GM23338 (cell line): ENCODE measurements at regions not wholly inside any gene's neighbourhood (a gene's known extent, or its start where the extent isn't known, plus 50 kb on each side); places are given as distances from the start of the nearest gene placed in this dataset.
A peak's percentile ranks its signal among the peaks of the same experiment; 100 is the strongest.

Source experiments
- ATAC-seq: fragments of 200-7000 bp; cut with Tn5 transposase; 3 replicates; pipeline ENCODE4 v1.9.1; 2020
- DNase-seq: peaks from one replicate; pipeline ENCODE4 v3.0.0-alpha.2; 2015; ENCODE audit warnings: low spot score
- H2AFZ ChIP-seq: fragments of 200-600 bp; sonication (generic); 2 replicates; pipeline ENCODE4 v1.8.0; 2016; ENCODE audit warnings: antibody characterized with exemption, mild to moderate bottlenecking, moderate library complexity
- H3F3A ChIP-seq: fragments of 200-600 bp; sonication (generic); replicated peaks from 2 replicates; pipeline ENCODE4 v1.8.0; 2017; ENCODE audit warnings: antibody characterized with exemption, mixed run types, low read depth
- H3K27ac ChIP-seq: fragments of 200-600 bp; sonication (generic); 2 replicates; pipeline ENCODE4 v1.6.1; 2016; ENCODE audit warnings: low read depth
- H3K27me3 ChIP-seq: fragments of 200-600 bp; sonication (generic); 2 replicates; pipeline ENCODE4 v1.8.0; 2016; ENCODE audit warnings: mild to moderate bottlenecking, mixed run types, moderate library complexity; ENCODE audit not compliant: insufficient read depth
- H3K36me3 ChIP-seq: fragments of 200-600 bp; sonication (generic); 2 replicates; pipeline ENCODE4 v1.8.0; 2016; ENCODE audit warnings: mild to moderate bottlenecking; ENCODE audit not compliant: insufficient read depth
- H3K4me1 ChIP-seq: fragments of 200-600 bp; sonication (generic); 2 replicates; pipeline ENCODE4 v1.8.0; 2016; ENCODE audit warnings: mild to moderate bottlenecking, moderate library complexity; ENCODE audit not compliant: insufficient read depth
- H3K4me2 ChIP-seq: fragments of 200-600 bp; sonication (generic); 2 replicates; pipeline ENCODE4 v1.7.1; 2017; ENCODE audit warnings: mixed run types
- H3K4me3 ChIP-seq: fragments of 200-600 bp; sonication (generic); 2 replicates; pipeline ENCODE4 v1.6.1; 2016; ENCODE audit warnings: mixed run types
- H3K79me2 ChIP-seq: fragments of 200-600 bp; sonication (generic); replicated peaks from 2 replicates; pipeline ENCODE4 v1.8.0; 2017; ENCODE audit warnings: mild to moderate bottlenecking; ENCODE audit not compliant: insufficient read depth
- H3K9me2 ChIP-seq: fragments of 200-600 bp; sonication (generic); 2 replicates; pipeline ENCODE4 v1.8.0; 2017; ENCODE audit not compliant: insufficient read depth
- H4K20me1 ChIP-seq: fragments of 200-600 bp; sonication (generic); replicated peaks from 2 replicates; pipeline ENCODE4 v1.8.0; 2017; ENCODE audit warnings: mild to moderate bottlenecking; ENCODE audit not compliant: insufficient read depth
- H3K27ac Mint-ChIP-seq: 2 replicates; pipeline ENCODE4 v1.8.0; 2020; ENCODE audit warnings: inconsistent platforms, mild to moderate bottlenecking, moderate library complexity, mixed read lengths
- H3K27me3 Mint-ChIP-seq: 3 replicates; pipeline ENCODE4 v1.8.0; 2022; ENCODE audit warnings: low read depth, mild to moderate bottlenecking, moderate library complexity, mixed read lengths, inconsistent platforms; ENCODE audit not compliant: insufficient read depth, poor library complexity
- H3K36me3 Mint-ChIP-seq: 3 replicates; pipeline ENCODE4 v1.8.0; 2021; ENCODE audit warnings: low read depth, mild to moderate bottlenecking, inconsistent platforms, moderate library complexity, mixed read lengths
- H3K4me1 Mint-ChIP-seq: 3 replicates; pipeline ENCODE4 v1.8.0; 2020; ENCODE audit warnings: mild to moderate bottlenecking, inconsistent platforms, mixed read lengths
- H3K4me3 Mint-ChIP-seq: 3 replicates; pipeline ENCODE4 v1.8.0; 2021; ENCODE audit warnings: moderate library complexity, mild to moderate bottlenecking, inconsistent platforms, mixed read lengths
- H3K9me3 Mint-ChIP-seq: 3 replicates; pipeline ENCODE4 v1.8.0; 2020; ENCODE audit warnings: moderate library complexity, mild to moderate bottlenecking, inconsistent platforms, mixed read lengths
- CREB1 ChIP-seq: fragments of 250-450 bp; sonication (Bioruptor Pico); IDR thresholded peaks from 2 replicates; pipeline ENCODE4 v1.5.0; 2020; ENCODE audit warnings: low read depth, mild to moderate bottlenecking, moderate library complexity
- EZH2 ChIP-seq: fragments of 200-600 bp; sonication (generic); IDR thresholded peaks from one replicate; pipeline ENCODE4 v1.8.0; 2017; ENCODE audit warnings: antibody characterized with exemption, mild to moderate bottlenecking, low read depth; ENCODE audit not compliant: unreplicated experiment
- JUNB ChIP-seq: IDR thresholded peaks from one replicate; pipeline ENCODE4 v1.6.1; 2016; ENCODE audit warnings: antibody characterized with exemption; ENCODE audit not compliant: unreplicated experiment
- POLR2AphosphoS5 ChIP-seq: IDR thresholded peaks from 2 replicates; pipeline ENCODE4 v1.6.1; 2016; ENCODE audit warnings: antibody characterized with exemption, low read depth
- REST ChIP-seq: IDR thresholded peaks from one replicate; pipeline ENCODE4 v1.6.1; 2018; ENCODE audit warnings: antibody characterized with exemption; ENCODE audit not compliant: unreplicated experiment
- STAT1 ChIP-seq: IDR thresholded peaks from one replicate; pipeline ENCODE4 v1.6.1; 2016; ENCODE audit warnings: antibody characterized with exemption; ENCODE audit not compliant: unreplicated experiment
- ZNF462 ChIP-seq: fragments of 250-450 bp; sonication (Bioruptor Pico); IDR thresholded peaks from 2 replicates; pipeline ENCODE4 v1.5.0; 2020; ENCODE audit warnings: mild to moderate bottlenecking, moderate library complexity

GRCh38 chr2:41907771-41908207, 140.0 kb upstream of the PKDCC start:
- 0 out of 2 replicates have a peak, but pooled peaks cover 9% of the 10 kb centered on the region for H3K9me2 ChIP-seq
- H2AFZ ChIP-seq = peak overlapping the region; percentile 76
- H3K4me2 ChIP-seq = no peak overlapping the region
- H3K4me3 ChIP-seq = no peak overlapping the region
- no peaks in the 10 kb centered on the region for H3F3A ChIP-seq
- no peak overlapping the region for H3K27ac Mint-ChIP-seq
- no peaks in the 10 kb centered on the region for H3K36me3 Mint-ChIP-seq
- no peaks in the 10 kb centered on the region for H3K36me3 ChIP-seq
- H3K27me3 Mint-ChIP-seq = peaks cover 4% of the 10 kb centered on the region
- H3K27me3 ChIP-seq = no peaks in the 10 kb centered on the region
- TF ChIP-seq EZH2 = no peak
- TF ChIP-seq STAT1 = no peak
- TF ChIP-seq ZNF462 = no peak
- no peak for TF ChIP-seq JUNB
- TF ChIP-seq CREB1 (CRISPR knock-in tag) = no peak
- TF ChIP-seq REST = no peak
- TF ChIP-seq POLR2AphosphoS5 = no peak
- DNase-seq (no peak), ATAC-seq (no peak)
- no peaks in the 10 kb centered on the region for H3K79me2 ChIP-seq
- peaks cover 7% of the 10 kb centered on the region for H3K4me1 Mint-ChIP-seq
- H3K9me3 Mint-ChIP-seq = no peaks in the 10 kb centered on the region
- no peaks in the 10 kb centered on the region for H3K4me1 ChIP-seq
- no peak overlapping the region for H3K4me3 Mint-ChIP-seq
- H3K27ac ChIP-seq = no peak overlapping the region
- H4K20me1 ChIP-seq = no peaks in the 10 kb centered on the region
